ENCODE measurements at regions not wholly inside any gene's neighbourhood (a gene's known extent, or its start where the extent isn't known, plus 50 kb on each side); places are given as distances from the start of the nearest gene placed in this dataset.

GRCh38 chr15:35629766-35630165, 83.8 kb upstream of the DPH6 start:
- TF ChIP-seq CTCF (IDR thresholded peaks at IDR 0.05) (no peak), POLR2A (IDR thresholded peaks at IDR 0.05) (no peak)

Measured in lower leg skin (tissue), 3 donors.